ENCODE measurements at regions not wholly inside any gene's neighbourhood (a gene's known extent, or its start where the extent isn't known, plus 50 kb on each side); places are given as distances from the start of the nearest gene placed in this dataset.
"Not testable (repeated sequence)": the region's sequence is repeated elsewhere in the genome, so short reads cannot be mapped to it uniquely, and the experiment has no call there.

- TF ChIP-seq, protein P1, sequence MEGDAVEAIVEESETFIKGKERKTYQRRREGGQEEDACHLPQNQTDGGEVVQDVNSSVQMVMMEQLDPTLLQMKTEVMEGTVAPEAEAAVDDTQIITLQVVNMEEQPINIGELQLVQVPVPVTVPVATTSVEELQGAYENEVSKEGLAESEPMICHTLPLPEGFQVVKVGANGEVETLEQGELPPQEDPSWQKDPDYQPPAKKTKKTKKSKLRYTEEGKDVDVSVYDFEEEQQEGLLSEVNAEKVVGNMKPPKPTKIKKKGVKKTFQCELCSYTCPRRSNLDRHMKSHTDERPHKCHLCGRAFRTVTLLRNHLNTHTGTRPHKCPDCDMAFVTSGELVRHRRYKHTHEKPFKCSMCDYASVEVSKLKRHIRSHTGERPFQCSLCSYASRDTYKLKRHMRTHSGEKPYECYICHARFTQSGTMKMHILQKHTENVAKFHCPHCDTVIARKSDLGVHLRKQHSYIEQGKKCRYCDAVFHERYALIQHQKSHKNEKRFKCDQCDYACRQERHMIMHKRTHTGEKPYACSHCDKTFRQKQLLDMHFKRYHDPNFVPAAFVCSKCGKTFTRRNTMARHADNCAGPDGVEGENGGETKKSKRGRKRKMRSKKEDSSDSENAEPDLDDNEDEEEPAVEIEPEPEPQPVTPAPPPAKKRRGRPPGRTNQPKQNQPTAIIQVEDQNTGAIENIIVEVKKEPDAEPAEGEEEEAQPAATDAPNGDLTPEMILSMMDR (IDR thresholded peaks at IDR 0.05) = not testable (repeated sequence)
- TF ChIP-seq POLR2AphosphoS5, POLR2A, EP300 (IDR thresholded peaks at IDR 0.05): not testable (repeated sequence)
Measured at GRCh38 chr6:144369696-144370095, 84.6 kb downstream of the UTRN start.
